ENCODE measurements at regions not wholly inside any gene's neighbourhood (a gene's known extent, or its start where the extent isn't known, plus 50 kb on each side); places are given as distances from the start of the nearest gene placed in this dataset.

DNA sequence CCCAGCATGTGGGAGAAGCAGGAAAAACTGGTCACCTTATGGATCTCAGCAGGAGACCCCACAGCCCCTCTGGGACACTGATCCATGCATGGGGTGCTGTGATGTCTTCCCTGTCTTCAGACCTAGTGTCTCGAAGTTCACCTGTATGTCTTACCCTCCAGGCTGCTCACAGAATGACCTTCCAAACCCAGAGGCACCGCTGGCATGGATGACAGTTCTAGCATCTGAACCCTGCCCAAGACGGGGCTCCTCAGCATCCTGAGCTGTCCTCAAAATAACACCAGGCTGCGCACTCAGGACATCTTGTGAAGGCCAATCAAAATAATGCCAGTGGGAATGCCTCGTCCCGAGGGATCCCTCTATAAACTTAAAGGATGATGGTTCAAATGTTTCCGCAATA is 824.9 kb downstream of the TBC1D22A start:
- H3K4me3 ChIP-seq (ENCODE audit: low read depth, low read length), result no peak overlapping the region
- no peak for DNase-seq (ENCODE audit: low read depth)
- TF ChIP-seq, protein P1, sequence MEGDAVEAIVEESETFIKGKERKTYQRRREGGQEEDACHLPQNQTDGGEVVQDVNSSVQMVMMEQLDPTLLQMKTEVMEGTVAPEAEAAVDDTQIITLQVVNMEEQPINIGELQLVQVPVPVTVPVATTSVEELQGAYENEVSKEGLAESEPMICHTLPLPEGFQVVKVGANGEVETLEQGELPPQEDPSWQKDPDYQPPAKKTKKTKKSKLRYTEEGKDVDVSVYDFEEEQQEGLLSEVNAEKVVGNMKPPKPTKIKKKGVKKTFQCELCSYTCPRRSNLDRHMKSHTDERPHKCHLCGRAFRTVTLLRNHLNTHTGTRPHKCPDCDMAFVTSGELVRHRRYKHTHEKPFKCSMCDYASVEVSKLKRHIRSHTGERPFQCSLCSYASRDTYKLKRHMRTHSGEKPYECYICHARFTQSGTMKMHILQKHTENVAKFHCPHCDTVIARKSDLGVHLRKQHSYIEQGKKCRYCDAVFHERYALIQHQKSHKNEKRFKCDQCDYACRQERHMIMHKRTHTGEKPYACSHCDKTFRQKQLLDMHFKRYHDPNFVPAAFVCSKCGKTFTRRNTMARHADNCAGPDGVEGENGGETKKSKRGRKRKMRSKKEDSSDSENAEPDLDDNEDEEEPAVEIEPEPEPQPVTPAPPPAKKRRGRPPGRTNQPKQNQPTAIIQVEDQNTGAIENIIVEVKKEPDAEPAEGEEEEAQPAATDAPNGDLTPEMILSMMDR (conservative IDR thresholded peaks at IDR 0.05; ENCODE audit: low read depth, low read length), result no peak

DNA sequence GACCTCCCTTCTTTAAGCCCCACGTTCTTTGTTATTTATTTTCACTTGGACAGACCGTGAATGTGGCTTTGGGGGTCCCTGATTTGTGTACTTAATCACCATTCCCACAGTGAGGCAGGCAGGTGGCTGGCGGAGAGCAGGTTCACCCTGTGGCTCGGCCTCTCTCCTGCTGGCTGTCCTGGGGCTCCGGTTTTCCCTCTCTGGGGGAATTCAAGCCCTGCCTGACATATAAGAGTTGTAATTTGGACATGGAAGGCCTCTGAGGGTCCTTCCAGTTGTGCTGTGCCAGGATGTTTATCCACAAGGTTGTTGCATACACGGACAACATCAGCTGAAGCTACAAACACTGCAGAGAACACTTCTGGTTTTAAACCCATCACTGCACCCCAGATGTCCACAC is 824.5 kb downstream of the TBC1D22A start:
- DNase-seq (ENCODE audit: low read depth), result no peak
- H3K4me3 ChIP-seq (ENCODE audit: low read depth, low read length), result no peak overlapping the region
- TF ChIP-seq, protein P1 (conservative IDR thresholded peaks at IDR 0.05; ENCODE audit: low read depth, low read length), result no peak

DNA sequence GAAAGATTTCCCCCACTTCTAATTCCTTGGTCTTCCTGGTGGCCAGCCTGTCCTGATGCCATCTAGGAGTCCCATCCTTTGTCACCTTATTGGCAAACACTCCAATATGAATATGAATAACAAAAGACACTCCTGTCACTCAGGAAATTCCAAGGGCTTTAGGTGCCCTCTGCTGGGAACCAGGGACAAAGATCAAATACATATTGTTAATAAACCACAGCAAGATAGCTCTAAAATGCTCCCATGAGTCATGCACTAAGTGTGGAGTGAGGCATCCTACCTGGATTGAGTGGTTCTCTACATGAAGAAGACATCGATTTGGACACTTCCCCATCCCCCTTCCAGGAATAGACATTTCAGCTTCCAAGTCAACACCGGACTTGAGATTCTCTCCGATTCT is 823.6 kb downstream of the TBC1D22A start:
- TF ChIP-seq, protein P1 (conservative IDR thresholded peaks at IDR 0.05; ENCODE audit: low read depth, low read length), result no peak
- no peak for DNase-seq (ENCODE audit: low read depth)
- H3K4me3 ChIP-seq (ENCODE audit: low read depth, low read length), result no peak overlapping the region

DNA sequence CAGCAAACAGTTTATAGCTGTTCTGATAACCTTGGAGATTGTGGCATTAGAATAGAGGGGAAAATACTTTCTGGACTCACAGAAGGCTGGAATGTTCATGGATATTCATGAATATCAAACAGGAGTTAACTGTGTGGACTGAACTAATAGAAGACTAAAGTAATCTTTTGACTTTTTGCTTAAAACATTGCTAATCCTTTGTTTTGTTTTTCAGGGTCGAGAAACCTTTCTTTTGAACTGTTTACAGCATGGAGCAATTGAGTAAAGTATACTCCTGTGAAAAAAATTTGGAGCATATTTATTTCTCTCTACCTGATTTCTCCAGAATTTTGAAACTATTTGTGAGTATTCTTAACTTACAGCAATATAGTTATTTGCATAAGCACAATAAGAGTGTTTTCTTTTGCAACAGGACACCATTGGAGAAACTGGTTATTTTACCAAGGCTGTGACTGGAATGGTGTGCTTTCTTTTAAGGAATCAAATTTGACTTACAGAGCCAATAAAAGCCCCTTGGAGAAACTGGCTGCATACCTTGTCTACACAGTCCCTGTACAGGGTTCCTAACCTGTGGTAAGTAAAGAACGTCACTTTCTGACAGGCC is 821.6 kb downstream of the TBC1D22A start:
- TF ChIP-seq, protein P1 (conservative IDR thresholded peaks at IDR 0.05; ENCODE audit: low read depth, low read length), result no peak
- H3K4me3 ChIP-seq (ENCODE audit: low read depth, low read length), result no peak overlapping the region
- DNase-seq (ENCODE audit: low read depth), result no peak

DNA sequence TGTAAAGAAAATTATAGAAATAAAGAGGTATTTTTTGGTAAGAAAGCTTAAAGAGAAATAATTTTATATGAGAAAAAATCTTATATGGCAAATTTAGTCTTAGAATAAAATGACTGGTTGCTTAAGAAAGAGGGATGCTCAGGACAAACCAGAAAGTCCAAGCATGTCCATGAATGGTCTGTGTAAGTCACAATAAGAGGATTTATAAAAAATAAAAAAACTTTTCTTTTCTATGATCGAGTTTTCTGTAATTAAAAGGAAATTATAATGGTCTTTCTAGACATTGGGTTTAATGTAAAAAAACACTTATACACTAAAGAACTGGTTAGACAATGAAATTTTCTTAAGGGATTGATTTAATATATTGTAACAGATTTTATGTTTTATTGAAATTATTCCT is 819.6 kb downstream of the TBC1D22A start:
- no peak overlapping the region for H3K4me3 ChIP-seq (ENCODE audit: low read depth, low read length)
- DNase-seq (ENCODE audit: low read depth), result no peak
- TF ChIP-seq, protein P1 (conservative IDR thresholded peaks at IDR 0.05; ENCODE audit: low read depth, low read length), result no peak

DNA sequence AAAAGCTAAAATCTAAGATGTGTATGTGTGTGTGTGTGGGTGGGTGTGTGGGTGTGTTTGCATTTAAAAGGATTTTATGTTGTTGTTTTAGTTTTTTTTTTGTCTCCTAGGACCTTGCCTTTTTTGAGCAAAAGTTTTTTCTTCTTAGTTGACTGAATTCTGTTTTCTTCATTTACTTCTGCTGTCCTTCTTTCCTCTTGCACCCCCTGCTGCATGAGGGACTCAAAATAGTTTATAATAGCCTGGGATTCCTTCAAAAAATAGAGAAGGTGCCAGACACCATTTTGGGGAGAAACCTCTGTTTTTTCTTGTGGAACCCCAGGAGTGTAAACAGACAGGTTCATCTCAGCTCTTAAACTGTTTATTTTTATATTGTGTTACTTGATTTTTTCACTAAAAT is 817.7 kb downstream of the TBC1D22A start:
- no peak for DNase-seq (ENCODE audit: low read depth)
- TF ChIP-seq, protein P1 (conservative IDR thresholded peaks at IDR 0.05; ENCODE audit: low read depth, low read length), result no peak
- no peak overlapping the region for H3K4me3 ChIP-seq (ENCODE audit: low read depth, low read length)

DNA sequence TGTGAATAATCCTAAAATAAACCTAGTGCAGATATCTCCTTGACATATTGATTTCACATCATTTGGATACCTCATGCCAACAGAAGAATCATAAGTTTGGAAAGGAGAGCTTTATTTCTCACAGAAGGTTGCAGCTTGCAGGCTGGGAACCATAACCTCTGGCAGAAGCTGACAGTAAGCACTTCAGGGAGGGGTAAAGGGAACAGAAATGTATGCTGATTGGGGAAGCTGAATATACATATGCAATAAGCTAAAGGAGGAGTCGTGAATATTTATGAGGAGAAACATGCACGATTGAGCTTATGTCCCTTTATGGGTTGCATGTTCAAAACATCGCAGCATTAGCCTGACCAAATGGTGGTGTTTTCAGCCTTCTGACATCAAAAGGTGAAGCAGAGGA is 814.5 kb downstream of the TBC1D22A start:
- H3K4me3 ChIP-seq (ENCODE audit: low read depth, low read length), result no peak overlapping the region
- TF ChIP-seq, protein P1 (conservative IDR thresholded peaks at IDR 0.05; ENCODE audit: low read depth, low read length), result no peak
- DNase-seq (ENCODE audit: low read depth), result no peak
